K562 (cell line): ENCODE measurements at regions not wholly inside any gene's neighbourhood (a gene's known extent, or its start where the extent isn't known, plus 50 kb on each side); places are given as distances from the start of the nearest gene placed in this dataset.

Source experiments
- ATF3 ChIP-seq, 2 experiments: fragments of 450-650 bp in 1 of 2; sonication (generic) in 1 of 2; formaldehyde crosslinking in 1 of 2; IDR thresholded peaks in 1 of 2; conservative IDR thresholded peaks in 1 of 2; 2 replicates each; pipeline versions ENCODE4 v1.6.1 to v1.8.1; 2016 to 2023; ENCODE audit warnings: mild to moderate bottlenecking in 2 of 2, moderate library complexity in 2 of 2, inconsistent platforms in 1 of 2, missing genetic modification reagents in 1 of 2
- C11orf30 ChIP-seq: fragments of 450-650 bp; IDR thresholded peaks from 2 replicates; pipeline ENCODE4 v1.6.1; 2016; ENCODE audit warnings: low read depth, mild to moderate bottlenecking
- CREB3L1 ChIP-seq: fragments of 450-650 bp; IDR thresholded peaks from 2 replicates; pipeline ENCODE4 v1.6.1; 2014; ENCODE audit warnings: low read depth, mild to moderate bottlenecking, moderate library complexity, borderline replicate concordance
- EHMT2 ChIP-seq: fragments of 450-650 bp; IDR thresholded peaks from 2 replicates; pipeline ENCODE4 v1.6.1; 2018; ENCODE audit warnings: antibody characterized with exemption
- EP300 ChIP-seq: IDR thresholded peaks from 2 replicates; pipeline ENCODE4 v1.6.1; 2012; ENCODE audit warnings: low read length, improper control_type of control experiment
- MBD2 ChIP-seq: sonication (generic); IDR thresholded peaks from 2 replicates; pipeline ENCODE4 v1.6.1; 2016; ENCODE audit warnings: low read depth, borderline replicate concordance
- MXD1 ChIP-seq: fragments of 250-450 bp; sonication (Bioruptor Pico); IDR thresholded peaks from 2 replicates; pipeline ENCODE4 v1.8.0; 2021; ENCODE audit warnings: borderline replicate concordance, mild to moderate bottlenecking, moderate library complexity; ENCODE audit not compliant: poor library complexity, severe bottlenecking
- NEUROD1 ChIP-seq: fragments of 150-350 bp; IDR thresholded peaks from 2 replicates; pipeline ENCODE4 v1.6.1; 2014; ENCODE audit warnings: borderline replicate concordance, low read length, low read depth; ENCODE audit not compliant: partially characterized antibody
- SIX5 ChIP-seq, 2 experiments: IDR thresholded peaks; 2 replicates each; pipeline ENCODE4 v1.6.1; 2011; ENCODE audit warnings: low read length in 2 of 2, borderline replicate concordance in 1 of 2, low read depth in 1 of 2, mild to moderate bottlenecking in 1 of 2, moderate library complexity in 1 of 2; ENCODE audit not compliant: insufficient read depth in 1 of 2
- TF ChIP-seq, protein P1 (sequence below), 3 experiments: IDR thresholded peaks in 2 of 3; conservative IDR thresholded peaks in 1 of 3; 2 replicates each; pipeline ENCODE4 v1.5.1; 2011 to 2012; ENCODE audit warnings: low read length in 3 of 3, mild to moderate bottlenecking in 3 of 3, control low read depth in 2 of 3, improper control_type of control experiment in 1 of 3, inconsistent platforms in 1 of 3, low read depth in 1 of 3, mixed read lengths in 1 of 3, moderate library complexity in 1 of 3; ENCODE audit not compliant: insufficient read depth in 2 of 3

- TF ChIP-seq EHMT2 = no peak
- TF ChIP-seq, protein P1, sequence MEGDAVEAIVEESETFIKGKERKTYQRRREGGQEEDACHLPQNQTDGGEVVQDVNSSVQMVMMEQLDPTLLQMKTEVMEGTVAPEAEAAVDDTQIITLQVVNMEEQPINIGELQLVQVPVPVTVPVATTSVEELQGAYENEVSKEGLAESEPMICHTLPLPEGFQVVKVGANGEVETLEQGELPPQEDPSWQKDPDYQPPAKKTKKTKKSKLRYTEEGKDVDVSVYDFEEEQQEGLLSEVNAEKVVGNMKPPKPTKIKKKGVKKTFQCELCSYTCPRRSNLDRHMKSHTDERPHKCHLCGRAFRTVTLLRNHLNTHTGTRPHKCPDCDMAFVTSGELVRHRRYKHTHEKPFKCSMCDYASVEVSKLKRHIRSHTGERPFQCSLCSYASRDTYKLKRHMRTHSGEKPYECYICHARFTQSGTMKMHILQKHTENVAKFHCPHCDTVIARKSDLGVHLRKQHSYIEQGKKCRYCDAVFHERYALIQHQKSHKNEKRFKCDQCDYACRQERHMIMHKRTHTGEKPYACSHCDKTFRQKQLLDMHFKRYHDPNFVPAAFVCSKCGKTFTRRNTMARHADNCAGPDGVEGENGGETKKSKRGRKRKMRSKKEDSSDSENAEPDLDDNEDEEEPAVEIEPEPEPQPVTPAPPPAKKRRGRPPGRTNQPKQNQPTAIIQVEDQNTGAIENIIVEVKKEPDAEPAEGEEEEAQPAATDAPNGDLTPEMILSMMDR (IDR thresholded peaks at IDR 0.05 in 2 of 3, conservative IDR thresholded peaks at IDR 0.05 in 1 of 3; ENCODE audit: insufficient read depth in 2 of 3, low read depth in 1 of 3, low read length in 3 of 3) = no peak
- no peak for TF ChIP-seq C11orf30
- TF ChIP-seq MXD1 (CRISPR knock-in tag) = no peak
- no peak for TF ChIP-seq ATF3 (IDR thresholded peaks at IDR 0.05)
- TF ChIP-seq ATF3 (CRISPR knock-in tag; conservative IDR thresholded peaks at IDR 0.05) = no peak
- TF ChIP-seq CREB3L1 = no peak
- TF ChIP-seq EP300 = no peak
- TF ChIP-seq MBD2 = no peak
- TF ChIP-seq SIX5 (IDR thresholded peaks at IDR 0.05; ENCODE audit: borderline replicate concordance in 1 of 2, insufficient read depth in 1 of 2, low read depth in 1 of 2, low read length in 2 of 2) = no peak
- TF ChIP-seq NEUROD1 = no peak
Observed at GRCh38 chr5:138665261-138665660, 88.0 kb upstream of the CTNNA1 start.
